HFFc6 (cell line): ENCODE measurements at regions not wholly inside any gene's neighbourhood (a gene's known extent, or its start where the extent isn't known, plus 50 kb on each side); places are given as distances from the start of the nearest gene placed in this dataset.

Source experiments
- DNase-seq: peaks from one replicate; pipeline ENCODE4 v3.0.0-alpha.2; 2018
- H3K27ac Mint-ChIP-seq: 2 replicates; pipeline ENCODE4 v1.8.0; 2020; ENCODE audit warnings: mild to moderate bottlenecking, mixed read lengths
- H3K27me3 Mint-ChIP-seq: 2 replicates; pipeline ENCODE4 v1.8.0; 2021; ENCODE audit warnings: mild to moderate bottlenecking, moderate library complexity, mixed read lengths; ENCODE audit not compliant: insufficient read depth
- H3K36me3 Mint-ChIP-seq: 2 replicates; pipeline ENCODE4 v1.8.0; 2021; ENCODE audit warnings: low read depth, mixed read lengths
- H3K4me1 Mint-ChIP-seq: 2 replicates; pipeline ENCODE4 v1.8.0; 2020; ENCODE audit warnings: low read depth, mixed read lengths
- H3K4me3 Mint-ChIP-seq: 2 replicates; pipeline ENCODE4 v1.8.0; 2020; ENCODE audit warnings: mild to moderate bottlenecking, moderate library complexity, mixed read lengths
- H3K9me3 Mint-ChIP-seq: 2 replicates; pipeline ENCODE4 v1.8.0; 2020; ENCODE audit warnings: mild to moderate bottlenecking, mixed read lengths
- CTCF ChIP-seq: fragments of 200-600 bp; sonication (generic); IDR thresholded peaks from 2 replicates; pipeline ENCODE4 v1.5.0; 2021; ENCODE audit warnings: antibody characterized with exemption, mild to moderate bottlenecking

- TF ChIP-seq CTCF: no peak
- no peaks in the 10 kb centered on the region for H3K36me3 Mint-ChIP-seq
- H3K27ac Mint-ChIP-seq: no peak overlapping the region
- DNase-seq: no peak
- no peak overlapping the region for H3K4me3 Mint-ChIP-seq
- peaks cover 48% of the 10 kb centered on the region for H3K4me1 Mint-ChIP-seq
- no peaks in the 10 kb centered on the region for H3K27me3 Mint-ChIP-seq
- H3K9me3 Mint-ChIP-seq: no peaks in the 10 kb centered on the region
These were observed 141.0 kb downstream of the TMCO5A start for GRCh38 chr15:38075466-38075865.

- no peak for TF ChIP-seq CTCF
- no peaks in the 10 kb centered on the region for H3K27me3 Mint-ChIP-seq
- no peak for DNase-seq
- no peak overlapping the region for H3K27ac Mint-ChIP-seq
- no peaks in the 10 kb centered on the region for H3K9me3 Mint-ChIP-seq
- H3K4me3 Mint-ChIP-seq: no peak overlapping the region
- no peaks in the 10 kb centered on the region for H3K36me3 Mint-ChIP-seq
- H3K4me1 Mint-ChIP-seq: peaks cover 45% of the 10 kb centered on the region
These were observed 142.3 kb downstream of the TMCO5A start for GRCh38 chr15:38076786-38077185.

GRCh38 chr15:38079236-38079635 is 144.8 kb downstream of the TMCO5A start:
- no peak for DNase-seq
- Mint-ChIP-seq H3K4me3 (no peak overlapping the region), H3K4me1 (peaks cover 30% of the 10 kb centered on the region), H3K36me3 (no peaks in the 10 kb centered on the region), H3K9me3 (no peaks in the 10 kb centered on the region), H3K27ac (no peak overlapping the region), H3K27me3 (no peaks in the 10 kb centered on the region)
- no peak for TF ChIP-seq CTCF

- Mint-ChIP-seq H3K9me3 (no peaks in the 10 kb centered on the region), H3K36me3 (no peaks in the 10 kb centered on the region), H3K27ac (no peak overlapping the region), H3K4me3 (no peak overlapping the region), H3K27me3 (no peaks in the 10 kb centered on the region), H3K4me1 (peaks cover 41% of the 10 kb centered on the region)
- DNase-seq: no peak
- no peak for TF ChIP-seq CTCF
These were observed 146.3 kb downstream of the TMCO5A start for GRCh38 chr15:38080651-38081275.

GRCh38 chr15:38084289-38084688 is 149.8 kb downstream of the TMCO5A start:
- Mint-ChIP-seq H3K27me3 (no peaks in the 10 kb centered on the region; the same call in 1 of the 2 replicates), H3K4me3 (no peak overlapping the region), H3K36me3 (no peaks in the 10 kb centered on the region), H3K9me3 (no peaks in the 10 kb centered on the region), H3K27ac (peak overlapping the region; percentile 32), H3K4me1 (peaks cover 66% of the 10 kb centered on the region)
- TF ChIP-seq CTCF: no peak
- DNase-seq: peak; percentile 35

DNA sequence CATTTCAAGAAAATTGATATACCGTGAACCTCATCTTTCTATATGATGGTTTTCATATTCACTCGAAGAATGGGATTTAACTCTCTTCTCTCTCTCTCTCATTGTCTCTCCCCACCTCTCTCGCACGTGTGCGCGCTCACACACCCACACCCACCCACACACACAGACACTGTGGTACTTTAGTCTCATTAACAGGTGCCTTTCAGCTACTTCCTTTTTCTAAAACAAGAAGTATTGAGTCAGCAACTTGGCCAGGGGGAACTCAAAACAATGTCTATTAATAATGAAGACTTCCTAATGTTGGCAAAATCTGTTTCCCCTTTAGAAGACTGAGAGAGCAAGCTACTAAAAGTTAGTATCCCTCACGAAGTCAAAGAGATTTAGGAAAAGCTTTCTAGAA is 150.7 kb downstream of the TMCO5A start:
- Mint-ChIP-seq H3K27me3 (peaks cover 2% of the 10 kb centered on the region; the same call in 1 of the 2 replicates), H3K36me3 (no peaks in the 10 kb centered on the region), H3K9me3 (no peaks in the 10 kb centered on the region), H3K4me3 (peak overlapping the region; percentile 12; the same call in 1 of the 2 replicates), H3K27ac (peak overlapping the region; percentile 1), H3K4me1 (peaks cover 62% of the 10 kb centered on the region)
- no peak for DNase-seq
- no peak for TF ChIP-seq CTCF
